Fibroblast of lung (primary cell): ENCODE measurements at regions not wholly inside any gene's neighbourhood (a gene's known extent, or its start where the extent isn't known, plus 50 kb on each side); places are given as distances from the start of the nearest gene placed in this dataset.

Experiments used
- CTCF ChIP-seq, 2 donors: IDR thresholded peaks in 1 of 2; conservative IDR thresholded peaks in 1 of 2; 1 replicate in 1 of 2; 2 replicates in 1 of 2; pipeline ENCODE4 v1.5.1; 2011 to 2012; ENCODE audit warnings: low read length in 2 of 2, control low read depth in 1 of 2, inconsistent platforms in 1 of 2, low read depth in 1 of 2, mild to moderate bottlenecking in 1 of 2
- EZH2 ChIP-seq: IDR thresholded peaks from 2 replicates; pipeline ENCODE4 v1.5.1; 2012; ENCODE audit warnings: low read length, control low read depth, mild to moderate bottlenecking; ENCODE audit errors: missing control alignments

GRCh38 chr11:72525466-72525865 is 91.1 kb upstream of the CLPB start:
- TF ChIP-seq EZH2 (no peak), CTCF (conservative IDR thresholded peaks at IDR 0.05 in 1 of 2, IDR thresholded peaks at IDR 0.05 in 1 of 2; ENCODE audit: low read depth in 1 of 2, low read length in 2 of 2) (no peak)
